Stimulated activated CD4-positive, alpha-beta T cell treated with anti-CD3 and anti-CD28 coated beads, Interleukin-1b, Interleukin-23, amount 100 ng/mL, for 24 hours (primary cell): ENCODE measurements at regions not wholly inside any gene's neighbourhood (a gene's known extent, or its start where the extent isn't known, plus 50 kb on each side); places are given as distances from the start of the nearest gene placed in this dataset.

Experiments used
- DNase-seq, 4 experiments: peaks; one replicate each; pipeline ENCODE4 v3.0.0-alpha.2; 2020; ENCODE audit warnings: low read depth in 4 of 4, low spot score in 1 of 4

DNA sequence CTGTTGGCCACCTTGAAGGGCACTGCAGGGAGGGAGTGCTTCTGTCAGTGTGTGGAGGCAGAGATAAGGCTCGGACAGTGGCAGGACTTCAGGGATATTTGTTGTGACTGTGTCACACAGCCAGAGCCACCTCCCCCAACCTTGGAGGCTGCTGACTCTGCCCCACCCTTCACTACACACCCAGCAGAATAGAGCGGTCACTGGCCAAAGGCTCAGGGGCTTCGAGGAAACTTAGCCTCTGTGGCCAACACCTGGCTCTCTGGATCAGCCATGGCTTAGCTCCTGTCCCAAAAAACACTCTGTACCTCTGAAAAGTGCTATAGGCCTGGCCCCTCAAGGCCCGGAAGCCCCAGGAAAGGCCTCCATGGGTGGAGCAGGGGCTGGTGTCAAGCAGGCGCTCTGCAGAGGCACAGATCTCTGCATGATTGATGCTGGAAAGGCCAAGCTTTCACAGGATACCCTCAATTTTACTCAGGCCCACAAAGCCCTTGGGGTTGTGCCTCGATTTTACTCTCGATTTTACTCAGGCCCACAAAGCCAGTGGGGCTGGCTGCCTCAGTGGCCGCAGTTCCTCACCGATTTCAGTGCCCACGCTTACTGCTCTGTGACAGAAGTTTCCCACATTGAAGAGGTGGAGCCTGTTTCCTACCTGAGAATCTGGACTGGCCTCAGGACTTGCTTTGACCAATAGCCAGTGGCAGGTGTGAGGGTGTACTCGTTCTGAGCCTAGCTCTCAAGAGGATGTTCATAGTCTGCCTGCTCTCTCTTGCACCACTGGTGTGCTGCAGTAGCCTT lies 113.2 kb upstream of the GPR26 start:
- DNase-seq, result no peak

DNA sequence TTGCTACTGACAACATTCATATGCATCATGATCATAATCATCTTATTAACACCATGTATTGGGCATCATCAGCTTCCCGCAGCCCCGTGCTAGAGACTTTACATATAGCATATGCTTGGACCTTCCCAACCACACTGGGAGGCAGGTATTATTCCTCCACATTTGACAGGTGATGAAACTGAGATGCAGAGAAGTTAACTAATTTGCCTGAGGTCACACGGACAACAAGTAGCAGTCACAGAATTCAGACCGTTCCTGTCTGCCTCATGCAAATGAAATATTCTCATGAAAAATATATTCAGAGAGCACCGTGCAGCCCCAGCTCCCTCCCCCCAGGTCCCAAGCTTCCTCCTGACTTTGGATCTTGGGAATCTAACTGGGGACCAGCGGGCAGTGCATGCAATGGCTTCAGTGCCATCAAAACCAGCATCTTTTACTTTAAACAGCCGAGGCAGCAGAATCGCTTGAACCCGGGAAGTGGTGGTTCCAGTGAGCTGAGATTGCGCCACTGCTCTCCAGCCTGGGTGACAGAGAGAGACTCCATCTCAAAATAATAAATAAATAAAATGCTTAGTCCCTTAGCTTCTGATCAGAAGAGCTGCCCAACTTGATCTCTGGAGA lies 112.2 kb upstream of the GPR26 start:
- DNase-seq, result no peak

DNA sequence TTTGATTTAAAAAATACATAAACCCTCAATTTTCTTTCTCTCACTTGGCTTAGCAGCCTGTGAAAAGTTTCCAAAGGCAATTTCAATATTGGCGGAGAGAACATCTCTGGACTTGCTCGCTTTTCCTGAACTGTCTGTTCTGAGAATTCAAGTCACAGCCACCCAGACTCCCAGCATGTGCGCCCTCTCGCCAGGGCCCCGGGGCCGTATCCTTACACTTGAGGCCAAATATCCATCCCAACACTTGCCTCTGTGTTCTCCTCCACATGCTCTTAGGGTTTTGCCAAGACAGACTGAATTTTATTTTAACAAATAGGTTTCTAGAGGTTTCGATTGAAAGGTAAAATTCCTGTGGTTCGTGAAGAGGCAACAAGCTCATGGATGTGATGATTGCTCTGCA lies 111.5 kb upstream of the GPR26 start:
- no peak for DNase-seq

GRCh38 chr10:123555616-123556015 lies 110.5 kb upstream of the GPR26 start:
- DNase-seq, result no peak

DNA sequence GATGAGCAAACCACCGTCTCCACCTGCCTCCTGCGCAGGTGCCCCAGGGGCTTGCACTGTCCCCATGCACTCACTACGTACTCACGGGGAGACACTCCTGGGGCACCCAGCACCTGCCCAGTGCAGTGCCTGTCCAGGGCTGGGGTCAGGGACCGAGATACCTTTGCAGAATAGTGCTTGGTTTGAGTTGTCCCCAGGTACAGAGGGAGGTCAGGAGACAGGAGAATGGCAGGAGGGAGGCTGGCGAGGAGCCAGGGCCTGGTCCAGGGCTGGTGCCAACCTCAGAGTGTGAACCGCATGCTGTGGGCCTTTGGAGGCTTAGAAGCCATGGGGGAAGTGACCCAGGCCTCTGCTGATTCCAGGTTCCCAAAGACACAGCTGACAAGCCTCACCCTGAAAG lies 110.1 kb upstream of the GPR26 start:
- no peak for DNase-seq

DNA sequence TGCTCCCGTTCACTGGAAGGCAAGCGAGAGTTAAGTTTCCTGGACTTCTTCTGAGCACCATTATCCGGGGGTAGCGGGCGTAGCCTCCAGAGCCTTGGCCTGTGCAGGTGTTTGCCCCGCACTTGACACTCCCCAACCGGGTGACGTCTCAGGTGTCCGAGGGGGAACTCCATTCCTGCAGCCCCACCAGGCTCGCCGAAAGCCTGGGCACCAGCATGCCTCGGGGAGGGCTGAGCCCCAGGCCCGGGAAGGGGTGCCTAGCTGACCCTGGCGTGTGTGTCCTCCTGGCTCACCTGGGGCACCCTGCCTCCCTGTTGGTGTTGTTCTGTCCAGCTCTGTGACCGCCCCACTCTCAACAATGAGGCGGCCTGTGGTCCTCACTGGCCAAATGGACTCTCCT lies 109.4 kb upstream of the GPR26 start:
- no peak for DNase-seq

- no peak for DNase-seq
Measured at GRCh38 chr10:123557366-123558108, 108.6 kb upstream of the GPR26 start.

GRCh38 chr10:123558651-123559050 lies 107.5 kb upstream of the GPR26 start:
- DNase-seq, result no peak

- peak; percentile 37 to 65 (median 57) for DNase-seq
Measured at GRCh38 chr10:123559066-123559822, 106.9 kb upstream of the GPR26 start.

DNA sequence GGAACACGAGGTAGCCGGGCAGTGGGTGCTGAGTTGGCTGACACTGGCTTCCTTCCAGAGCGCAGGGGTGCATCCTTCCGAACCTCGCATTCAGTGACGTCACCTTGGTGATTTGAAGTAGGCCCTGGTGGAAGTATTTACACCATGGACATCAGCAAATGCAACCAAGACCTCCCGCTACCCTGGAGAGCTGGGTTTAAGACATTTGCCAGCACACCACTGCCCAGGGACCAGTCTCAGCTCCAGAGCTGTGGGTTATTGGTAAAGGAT lies 106.4 kb upstream of the GPR26 start:
- no peak for DNase-seq

DNA sequence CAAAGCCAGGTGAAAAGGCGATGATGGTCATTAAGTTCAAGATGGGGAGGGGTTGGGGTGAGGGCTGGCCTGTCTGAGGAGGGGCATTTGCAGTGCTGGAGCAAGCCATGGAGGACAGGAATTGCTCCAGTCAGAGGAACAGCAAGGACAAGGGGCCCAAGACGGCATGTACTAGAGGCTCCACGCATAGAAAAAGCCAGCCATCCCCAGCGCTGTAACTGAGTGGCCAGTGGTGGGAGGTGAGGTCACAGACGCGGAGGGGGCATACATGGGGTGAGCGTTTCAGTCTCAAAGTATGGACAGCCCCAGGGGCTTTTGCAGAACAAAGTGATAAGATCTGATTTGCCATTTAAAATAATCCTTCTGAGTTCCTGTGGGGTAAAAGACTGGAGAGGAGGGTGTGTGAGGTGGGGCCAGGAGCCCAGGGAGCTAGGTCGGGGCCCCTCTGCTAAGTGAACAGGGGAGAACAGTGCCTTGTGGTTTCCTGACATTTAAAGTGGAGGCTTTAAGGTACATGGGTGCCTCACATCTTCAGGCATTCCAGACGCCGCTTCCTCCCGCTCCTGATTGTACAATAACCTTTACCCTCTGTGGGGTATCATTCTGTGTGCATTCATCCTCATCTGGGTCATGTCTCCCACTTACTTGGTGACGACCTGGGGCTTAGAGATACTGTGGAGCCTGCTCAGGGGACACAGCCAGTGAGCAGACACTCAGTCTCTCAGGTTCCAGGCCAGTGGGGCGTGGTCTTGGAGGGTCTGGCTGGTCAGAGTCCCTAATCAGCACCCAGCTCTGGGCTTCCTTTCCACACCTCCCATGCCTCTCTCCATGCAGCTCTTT lies 105.6 kb upstream of the GPR26 start:
- DNase-seq, result no peak

DNA sequence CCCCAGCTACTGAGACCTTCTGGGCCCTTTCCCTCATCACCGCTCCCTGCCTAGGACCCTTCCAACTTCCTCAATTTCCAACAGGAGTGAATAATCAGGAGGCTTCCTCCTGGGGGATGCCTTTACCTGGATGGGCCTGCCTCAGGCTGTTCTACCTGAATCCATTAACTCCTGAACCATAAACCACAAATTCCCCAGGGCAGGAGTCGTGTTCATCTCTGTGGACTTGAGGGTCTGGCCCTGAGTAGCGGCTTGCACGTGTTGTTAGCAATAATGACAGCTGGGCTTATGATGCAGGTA lies 105.1 kb upstream of the GPR26 start:
- DNase-seq, result no peak

GRCh38 chr10:123562387-123562786 lies 103.8 kb upstream of the GPR26 start:
- DNase-seq, result no peak

DNA sequence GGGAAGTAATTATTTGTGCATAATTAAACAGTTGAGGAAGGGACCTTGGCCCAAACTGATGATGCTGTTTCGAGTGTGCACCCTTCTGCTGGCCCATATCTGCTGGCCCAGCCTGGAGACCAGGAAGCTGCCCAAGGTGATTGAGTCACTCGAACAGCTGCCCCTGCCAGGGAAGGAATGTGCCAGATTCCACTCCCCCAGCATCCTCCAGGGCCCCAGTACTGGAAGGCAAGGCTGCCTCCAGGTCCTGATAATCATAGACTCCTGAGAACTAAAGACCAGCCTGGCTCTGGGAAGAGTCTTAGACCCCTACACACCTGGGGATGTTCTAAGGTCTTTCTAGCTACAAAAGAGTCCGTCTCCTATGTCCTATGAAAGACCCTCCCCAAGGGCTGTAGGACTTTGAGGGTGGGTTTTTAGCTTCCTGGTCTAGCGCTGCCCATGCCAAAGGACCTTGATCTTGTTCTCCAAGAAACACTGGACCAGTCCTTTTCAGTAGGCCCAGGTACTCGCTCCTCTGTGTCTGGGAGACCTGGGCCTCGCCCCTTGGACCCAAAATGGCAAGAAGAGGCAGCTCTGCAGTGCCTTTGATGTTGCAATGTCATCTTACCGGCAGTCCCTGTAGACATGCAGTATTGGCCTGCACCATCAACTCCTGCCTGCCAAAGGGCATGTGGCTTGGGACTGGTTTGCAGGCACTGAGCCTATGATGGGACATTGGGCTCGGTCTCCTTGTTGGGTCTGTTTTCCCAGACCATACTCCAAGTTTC lies 103.2 kb upstream of the GPR26 start:
- DNase-seq, result no peak

- no peak for DNase-seq
Measured at GRCh38 chr10:123563581-123563855, 102.6 kb upstream of the GPR26 start.

DNA sequence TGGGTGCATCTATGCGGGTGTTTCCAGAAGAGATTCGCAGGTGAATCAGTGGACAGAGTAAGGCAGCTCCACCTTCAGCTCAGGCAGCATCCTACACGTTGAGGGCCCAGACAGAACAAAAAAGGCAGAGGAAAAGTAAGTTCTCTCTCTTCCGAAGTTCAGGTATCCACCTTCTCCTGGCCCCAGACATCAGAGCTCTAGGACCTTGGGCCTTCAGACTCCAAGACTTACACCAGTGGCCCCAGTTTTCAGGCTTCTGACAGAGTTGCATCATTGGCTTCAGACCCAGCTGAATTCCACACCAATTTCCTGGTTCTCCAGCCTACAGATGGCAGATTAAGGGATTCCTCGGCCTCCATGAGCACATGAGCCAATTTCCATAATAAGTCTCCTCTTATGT lies 102.2 kb upstream of the GPR26 start:
- DNase-seq, result no peak

DNA sequence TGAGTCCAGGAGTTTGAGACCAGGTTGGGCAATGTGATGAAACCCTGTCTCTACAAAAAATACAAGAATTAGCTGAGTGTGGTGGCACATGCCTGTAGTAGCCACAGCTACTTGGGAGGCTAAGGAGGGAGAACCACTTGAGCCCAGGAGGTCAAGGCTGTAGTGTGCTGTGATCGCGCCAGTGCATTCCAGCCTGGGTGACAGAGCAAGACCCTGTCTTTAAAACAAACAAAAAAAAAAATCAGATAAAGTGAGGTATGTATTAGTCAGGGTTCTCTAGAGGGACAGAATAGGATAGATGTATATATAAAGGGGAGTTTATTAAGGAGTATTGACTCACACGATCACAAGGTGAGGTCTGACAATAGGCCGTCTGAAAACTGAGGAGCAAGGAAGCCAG lies 101.5 kb upstream of the GPR26 start:
- DNase-seq, result no peak

DNA sequence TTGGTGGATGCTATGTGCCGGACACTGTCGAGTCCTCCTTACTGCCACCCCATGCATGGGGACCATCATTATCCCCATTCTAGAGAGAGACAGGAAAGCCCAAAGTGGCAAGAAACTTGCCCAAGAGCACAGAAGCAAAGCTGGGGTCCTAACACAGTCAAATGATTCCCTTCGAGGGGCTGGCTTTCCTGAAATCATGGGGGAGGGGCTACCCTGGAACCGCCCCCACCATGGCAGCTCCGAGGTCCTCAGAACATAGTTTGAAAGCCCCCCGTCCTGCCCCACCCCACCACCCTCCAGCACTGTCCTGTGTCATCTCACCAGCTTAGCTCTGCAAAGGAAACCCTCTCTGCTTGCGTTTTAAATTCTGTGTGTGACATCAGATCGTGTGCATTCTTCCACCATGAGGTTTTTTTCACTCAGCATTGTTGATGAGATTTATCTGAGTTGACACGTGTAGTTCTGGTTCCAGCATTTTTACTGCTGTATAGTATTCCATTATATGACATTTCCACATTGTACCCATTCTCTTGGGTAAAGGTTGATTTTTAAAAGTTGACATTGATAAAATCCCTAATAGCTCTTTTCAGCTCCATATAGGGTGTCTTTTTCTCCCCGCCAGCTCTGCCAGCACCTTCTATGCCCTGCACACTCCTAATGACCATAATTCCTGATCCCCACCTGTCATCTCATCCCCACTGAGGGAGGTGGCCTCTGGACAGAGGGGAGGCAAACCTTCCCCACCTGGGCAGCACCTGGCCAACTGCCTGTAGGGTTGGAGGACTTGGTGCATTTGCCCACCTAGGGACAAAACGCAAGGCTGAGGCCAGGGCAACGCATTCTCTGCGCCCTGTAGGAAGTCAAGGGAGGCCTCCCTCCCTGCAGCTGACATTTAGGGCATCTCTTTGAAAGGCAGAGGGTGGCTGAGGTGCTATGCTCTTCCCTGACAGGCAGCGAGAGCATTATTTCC lies 100.2 kb upstream of the GPR26 start:
- no peak for DNase-seq

DNA sequence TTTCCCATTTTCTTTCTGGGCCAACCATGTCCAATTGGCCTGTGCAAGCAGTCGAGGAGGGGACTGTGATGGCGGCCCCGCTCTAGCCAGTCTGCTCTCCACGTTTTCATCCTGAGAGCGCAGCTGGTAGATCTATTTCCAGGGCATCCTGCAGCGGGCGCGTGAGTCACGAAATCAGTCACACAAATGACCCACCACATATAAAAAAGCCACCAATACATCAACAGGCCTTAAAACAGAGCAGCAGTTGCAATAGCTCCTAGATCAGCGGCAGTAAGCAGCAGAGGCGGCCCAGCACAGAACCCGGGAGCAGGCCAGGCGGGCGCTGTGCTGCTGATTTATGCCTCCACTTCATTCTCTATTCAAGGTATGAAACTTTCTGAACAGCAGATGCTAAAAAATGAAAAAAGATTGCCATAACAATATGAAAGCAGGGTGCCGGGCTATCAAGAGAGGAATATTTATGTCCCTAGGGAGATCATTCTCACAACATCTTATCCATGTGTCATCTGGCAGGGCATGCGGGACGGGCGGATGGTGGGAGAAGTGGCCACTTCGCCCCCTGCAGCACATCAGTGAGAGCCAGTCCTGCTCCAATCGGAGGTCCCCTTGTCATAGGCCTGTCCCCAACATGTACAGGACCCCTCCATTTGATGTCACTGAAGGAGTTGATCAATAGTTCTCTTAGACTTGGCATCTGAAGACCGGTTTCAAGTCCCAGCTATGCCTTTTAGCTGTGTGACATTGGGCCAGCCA lies 98.0 kb upstream of the GPR26 start:
- no peak for DNase-seq
